ENCODE measurements at regions not wholly inside any gene's neighbourhood (a gene's known extent, or its start where the extent isn't known, plus 50 kb on each side); places are given as distances from the start of the nearest gene placed in this dataset.
A peak's percentile ranks its signal among the peaks of the same experiment; 100 is the strongest.

GRCh38 chr6:133099573-133099972 lies 141.6 kb upstream of the EYA4 start:
- H4K8ac ChIP-seq (ENCODE audit: low read depth in 2 of 2, low read length in 2 of 2): peak overlapping the region; percentile 44 to 81; a peak in 1 of 4 replicates
- ChIA-PET POLR2A (ENCODE audit: unreplicated experiment) (no interaction called here), CTCF (interaction anchor here (0.9 kb wide), 1 partner anchor 14 kb away, joined by 3 read pairs; no protein-coding TSS in a partner anchor)
- no peak overlapping the region for H3K14ac ChIP-seq (replicated peaks; ENCODE audit: low read depth, low read length)
- H2AK5ac ChIP-seq (ENCODE audit: low read depth, low read length): no peak overlapping the region
- H4K91ac ChIP-seq (ENCODE audit: insufficient read depth, low read depth, low read length): peak overlapping the region; percentile 82
- H3K27ac ChIP-seq (ENCODE audit: insufficient read depth, low read length): peak overlapping the region; percentile 37; the same call in 1 of the 2 replicates
- TF ChIP-seq CHD1 (IDR thresholded peaks at IDR 0.05; ENCODE audit: low read depth, low read length) (no peak), SMC3 (IDR thresholded peaks at IDR 0.05; ENCODE audit: low read depth, low read length) (no peak), BHLHE40 (IDR thresholded peaks at IDR 0.05; ENCODE audit: low read depth, low read length) (no peak), RAD21 (IDR thresholded peaks at IDR 0.05; ENCODE audit: low read length) (no peak), MAZ (IDR thresholded peaks at IDR 0.05; ENCODE audit: borderline replicate concordance, low read depth, low read length) (no peak), FOS (IDR thresholded peaks at IDR 0.05; ENCODE audit: low read depth, low read length) (peak; percentile 54; the same call in 1 of the 2 replicates), MAFK (IDR thresholded peaks at IDR 0.05; ENCODE audit: low read depth, low read length) (no peak), RFX5 (IDR thresholded peaks at IDR 0.05; ENCODE audit: low read depth, low read length) (no peak), RCOR1 (IDR thresholded peaks at IDR 0.05; ENCODE audit: insufficient replicate concordance, low read length) (no peak), POLR2A (IDR thresholded peaks at IDR 0.05; ENCODE audit: low read depth, low read length) (no peak), MXI1 (IDR thresholded peaks at IDR 0.05; ENCODE audit: borderline replicate concordance, low read depth, low read length) (no peak), CEBPB (IDR thresholded peaks at IDR 0.05; ENCODE audit: low read depth, low read length) (peak; percentile 97)
- TF ChIP-seq, protein P1, sequence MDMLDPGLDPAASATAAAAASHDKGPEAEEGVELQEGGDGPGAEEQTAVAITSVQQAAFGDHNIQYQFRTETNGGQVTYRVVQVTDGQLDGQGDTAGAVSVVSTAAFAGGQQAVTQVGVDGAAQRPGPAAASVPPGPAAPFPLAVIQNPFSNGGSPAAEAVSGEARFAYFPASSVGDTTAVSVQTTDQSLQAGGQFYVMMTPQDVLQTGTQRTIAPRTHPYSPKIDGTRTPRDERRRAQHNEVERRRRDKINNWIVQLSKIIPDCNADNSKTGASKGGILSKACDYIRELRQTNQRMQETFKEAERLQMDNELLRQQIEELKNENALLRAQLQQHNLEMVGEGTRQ (IDR thresholded peaks at IDR 0.05; ENCODE audit: low read depth, low read length): no peak
- TF ChIP-seq, protein P2, sequence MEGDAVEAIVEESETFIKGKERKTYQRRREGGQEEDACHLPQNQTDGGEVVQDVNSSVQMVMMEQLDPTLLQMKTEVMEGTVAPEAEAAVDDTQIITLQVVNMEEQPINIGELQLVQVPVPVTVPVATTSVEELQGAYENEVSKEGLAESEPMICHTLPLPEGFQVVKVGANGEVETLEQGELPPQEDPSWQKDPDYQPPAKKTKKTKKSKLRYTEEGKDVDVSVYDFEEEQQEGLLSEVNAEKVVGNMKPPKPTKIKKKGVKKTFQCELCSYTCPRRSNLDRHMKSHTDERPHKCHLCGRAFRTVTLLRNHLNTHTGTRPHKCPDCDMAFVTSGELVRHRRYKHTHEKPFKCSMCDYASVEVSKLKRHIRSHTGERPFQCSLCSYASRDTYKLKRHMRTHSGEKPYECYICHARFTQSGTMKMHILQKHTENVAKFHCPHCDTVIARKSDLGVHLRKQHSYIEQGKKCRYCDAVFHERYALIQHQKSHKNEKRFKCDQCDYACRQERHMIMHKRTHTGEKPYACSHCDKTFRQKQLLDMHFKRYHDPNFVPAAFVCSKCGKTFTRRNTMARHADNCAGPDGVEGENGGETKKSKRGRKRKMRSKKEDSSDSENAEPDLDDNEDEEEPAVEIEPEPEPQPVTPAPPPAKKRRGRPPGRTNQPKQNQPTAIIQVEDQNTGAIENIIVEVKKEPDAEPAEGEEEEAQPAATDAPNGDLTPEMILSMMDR (conservative IDR thresholded peaks at IDR 0.05; ENCODE audit: low read depth, low read length): no peak
- TF ChIP-seq, protein P3, sequence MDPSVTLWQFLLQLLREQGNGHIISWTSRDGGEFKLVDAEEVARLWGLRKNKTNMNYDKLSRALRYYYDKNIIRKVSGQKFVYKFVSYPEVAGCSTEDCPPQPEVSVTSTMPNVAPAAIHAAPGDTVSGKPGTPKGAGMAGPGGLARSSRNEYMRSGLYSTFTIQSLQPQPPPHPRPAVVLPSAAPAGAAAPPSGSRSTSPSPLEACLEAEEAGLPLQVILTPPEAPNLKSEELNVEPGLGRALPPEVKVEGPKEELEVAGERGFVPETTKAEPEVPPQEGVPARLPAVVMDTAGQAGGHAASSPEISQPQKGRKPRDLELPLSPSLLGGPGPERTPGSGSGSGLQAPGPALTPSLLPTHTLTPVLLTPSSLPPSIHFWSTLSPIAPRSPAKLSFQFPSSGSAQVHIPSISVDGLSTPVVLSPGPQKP (IDR thresholded peaks at IDR 0.05; ENCODE audit: borderline replicate concordance, low read depth, low read length): no peak
- no peaks in the 10 kb centered on the region for H4K20me1 ChIP-seq (ENCODE audit: insufficient read depth, low read length)
- dilution Hi-C loops (cut with HindIII; ENCODE audit: low sequenced_read_pairs, unreplicated experiment): no loop called here
- no peaks in the 10 kb centered on the region for H3K27me3 ChIP-seq (ENCODE audit: control insufficient read depth, insufficient read depth, low read length)
- no TSS peak for BruUV-seq (replicated peaks)
- 0 out of 2 replicates have a peak overlapping the region, but pooled peaks have one; percentile 64 for H3K56ac ChIP-seq (ENCODE audit: extremely low read depth, insufficient read depth, low read length)
- H3K36me3 ChIP-seq (ENCODE audit: control insufficient read depth, insufficient read depth, low read length): no peaks in the 10 kb centered on the region
- in situ Hi-C loops (cut with MboI; ENCODE audit: low sequenced_read_pairs): no loop called here
- peak overlapping the region; percentile 35; the same call in 1 of the 2 replicates for H3K4ac ChIP-seq (ENCODE audit: low read depth, low read length)
- H3K9me3 ChIP-seq (ENCODE audit: control insufficient read depth, insufficient read depth, low read length): no peaks in the 10 kb centered on the region
- peaks cover 4% of the 10 kb centered on the region; the same call in 1 of the 2 replicates for H3K4me1 ChIP-seq (ENCODE audit: control insufficient read depth, insufficient read depth, low read length)
- peak; percentile 98 for DNase-seq
- H2BK20ac ChIP-seq (ENCODE audit: low read depth, low read length): peak overlapping the region; percentile 87; the same call in 1 of the 2 replicates
- peak overlapping the region; percentile 43 for H3K4me2 ChIP-seq (ENCODE audit: low read depth, low read length)
- peak overlapping the region; percentile 5; the same call in 1 of the 2 replicates for H3K18ac ChIP-seq (ENCODE audit: low read depth, low read length)
- no peaks in the 10 kb centered on the region for H3K79me1 ChIP-seq (ENCODE audit: low read depth in 1 of 2, low read length in 2 of 2)
- H2BK120ac ChIP-seq (ENCODE audit: low read depth, low read length): peak overlapping the region; percentile 86
- no peak overlapping the region for H2AK9ac ChIP-seq (replicated peaks; ENCODE audit: low read depth, low read length, poor library complexity)
- intact Hi-C loops (cut with micrococcal nuclease): no loop called here
- no peaks in the 10 kb centered on the region for H3K9me1 ChIP-seq (ENCODE audit: insufficient read depth, low read length)
- peak overlapping the region; percentile 93; the same call in 1 of the 3 replicates for H2BK15ac ChIP-seq (ENCODE audit: low read depth, low read length)
- peak; percentile 98 for ATAC-seq (ENCODE audit: low read depth)
- peak overlapping the region; percentile 29; the same call in 1 of the 2 replicates for H3K23ac ChIP-seq (ENCODE audit: low read depth, low read length)
- H4K5ac ChIP-seq (ENCODE audit: low read depth, low read length): no peak overlapping the region; the same call in 1 of the 2 replicates
- H2BK5ac ChIP-seq (ENCODE audit: low read depth, low read length, poor library complexity, severe bottlenecking): peak overlapping the region; percentile 91
- no peak overlapping the region for H3K9ac ChIP-seq (ENCODE audit: low read depth, low read length)
- no peak overlapping the region for H3K4me3 ChIP-seq (ENCODE audit: insufficient read depth, low read depth, low read length)
- no peak overlapping the region for H2AFZ ChIP-seq (replicated peaks; ENCODE audit: low read length, poor library complexity)

Measured in IMR-90 (cell line).